ENCODE measurements at regions not wholly inside any gene's neighbourhood (a gene's known extent, or its start where the extent isn't known, plus 50 kb on each side); places are given as distances from the start of the nearest gene placed in this dataset.

GRCh38 chr3:59456852-59457485, 407.1 kb upstream of the CFAP20DC start:
- intact Hi-C loops (cut with micrococcal nuclease; ENCODE audit: unreplicated experiment), result no loop called here
- H3K27ac Mint-ChIP-seq (ENCODE audit: unreplicated experiment), result no peak overlapping the region
- no peak for DNase-seq
- H3K36me3 Mint-ChIP-seq (ENCODE audit: insufficient read depth, unreplicated experiment), result no peaks in the 10 kb centered on the region
- no TSS peak for BruUV-seq (replicated peaks)
- CTCF ChIA-PET, result no interaction called here
- no peaks in the 10 kb centered on the region for H3K4me1 Mint-ChIP-seq (ENCODE audit: low read depth, unreplicated experiment)
- H3K4me3 Mint-ChIP-seq (ENCODE audit: low read depth, unreplicated experiment), result no peak overlapping the region
- H3K27me3 Mint-ChIP-seq (ENCODE audit: unreplicated experiment), result no peaks in the 10 kb centered on the region
- TF ChIP-seq CTCF (IDR thresholded peaks at IDR 0.05; ENCODE audit: unreplicated experiment), result no peak
- H3K9me3 Mint-ChIP-seq (ENCODE audit: low read depth, unreplicated experiment), result peaks cover 3% of the 10 kb centered on the region

DNA sequence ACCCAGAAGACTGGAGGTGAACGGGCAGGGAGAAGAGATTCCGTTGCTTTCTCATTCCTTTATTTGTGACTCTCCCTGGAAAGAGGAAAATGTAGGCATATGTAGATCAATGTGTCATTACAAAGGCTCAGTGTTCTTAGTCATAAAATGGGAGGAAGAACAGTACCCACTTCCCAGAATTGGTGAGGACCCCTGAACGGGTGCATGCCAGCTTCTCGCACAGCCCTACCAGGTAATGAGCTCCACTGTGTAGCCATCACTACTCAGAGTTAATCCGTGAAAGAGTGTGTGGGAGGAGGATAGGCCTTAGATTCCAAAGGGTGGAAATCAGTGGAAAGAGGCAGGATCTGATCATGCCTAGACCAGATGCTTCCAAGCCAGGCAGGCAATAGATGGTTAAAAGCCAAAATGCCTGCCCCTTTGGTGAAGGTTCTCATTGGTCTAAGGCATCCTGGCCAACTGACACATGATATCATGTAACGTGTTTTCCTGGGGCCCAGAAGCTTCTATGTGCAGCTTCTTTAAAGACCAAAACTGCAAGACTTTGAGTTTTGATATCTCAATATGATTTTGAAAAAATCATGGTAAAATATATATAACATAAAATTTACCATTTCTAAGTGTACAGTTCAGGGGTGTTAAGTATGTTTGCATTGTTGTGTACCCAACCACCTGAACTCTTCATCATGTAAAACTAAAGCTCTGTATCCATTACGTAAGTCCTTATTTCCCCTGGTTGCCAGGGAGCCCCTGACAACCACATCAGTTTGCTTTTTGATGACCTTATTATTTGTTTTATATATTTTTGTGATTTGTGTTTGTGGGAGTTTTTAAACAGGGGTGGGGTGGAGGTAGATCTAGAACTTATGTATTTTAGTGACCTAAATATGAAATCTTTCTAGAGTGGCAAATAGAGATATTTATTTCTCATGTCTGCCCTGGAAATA, 402.2 kb upstream of the CFAP20DC start:
- TF ChIP-seq CTCF (IDR thresholded peaks at IDR 0.05; ENCODE audit: unreplicated experiment), result no peak
- no peaks in the 10 kb centered on the region for H3K36me3 Mint-ChIP-seq (ENCODE audit: insufficient read depth, unreplicated experiment)
- no peak for DNase-seq
- no TSS peak for BruUV-seq (replicated peaks)
- H3K9me3 Mint-ChIP-seq (ENCODE audit: low read depth, unreplicated experiment), result peaks cover 6% of the 10 kb centered on the region
- H3K27me3 Mint-ChIP-seq (ENCODE audit: unreplicated experiment), result no peaks in the 10 kb centered on the region
- intact Hi-C loops (cut with micrococcal nuclease; ENCODE audit: unreplicated experiment), result no loop called here
- CTCF ChIA-PET, result no interaction called here
- no peaks in the 10 kb centered on the region for H3K4me1 Mint-ChIP-seq (ENCODE audit: low read depth, unreplicated experiment)
- H3K27ac Mint-ChIP-seq (ENCODE audit: unreplicated experiment), result no peak overlapping the region
- H3K4me3 Mint-ChIP-seq (ENCODE audit: low read depth, unreplicated experiment), result no peak overlapping the region

DNA sequence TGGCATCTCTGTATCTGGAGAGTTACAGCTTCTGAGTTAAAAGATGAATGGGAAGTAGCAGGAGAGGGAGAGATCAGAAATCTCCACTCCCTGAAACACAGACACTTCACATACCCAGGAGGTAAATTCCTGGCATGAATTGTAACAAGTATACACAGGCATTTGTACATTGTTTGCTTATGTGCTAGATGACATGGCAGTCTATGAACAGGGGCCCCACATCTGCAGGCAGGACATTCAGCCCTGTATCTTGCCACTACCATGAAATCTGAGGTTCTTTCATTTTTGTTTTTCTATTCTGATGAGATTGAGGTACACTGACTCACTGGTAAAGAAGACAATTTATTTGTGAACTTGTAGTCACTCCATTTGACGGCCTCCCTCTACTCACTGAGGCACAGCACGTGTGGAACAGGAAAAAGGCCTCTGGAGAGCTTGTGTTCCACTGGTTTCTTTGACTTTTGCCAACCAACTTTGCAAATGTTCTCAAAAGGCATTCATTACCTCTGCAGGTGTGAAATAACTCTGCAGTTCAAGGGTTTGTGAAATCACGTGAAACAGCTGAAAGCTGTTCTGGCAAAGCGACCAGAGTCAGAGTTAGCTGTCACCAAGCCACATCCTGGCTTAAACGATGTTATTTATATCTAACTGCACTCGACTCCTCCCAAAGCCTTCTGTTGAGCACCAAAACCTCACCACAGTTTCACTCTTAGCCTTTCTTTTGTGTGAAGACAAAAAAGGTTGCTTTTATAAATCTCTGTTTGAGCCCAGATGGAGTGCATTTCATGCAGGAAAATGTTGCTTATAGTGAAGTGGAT, 401.3 kb upstream of the CFAP20DC start:
- CTCF ChIA-PET, result no interaction called here
- Mint-ChIP-seq H3K27me3 (ENCODE audit: unreplicated experiment) (no peaks in the 10 kb centered on the region), H3K27ac (ENCODE audit: unreplicated experiment) (no peak overlapping the region), H3K36me3 (ENCODE audit: insufficient read depth, unreplicated experiment) (no peaks in the 10 kb centered on the region), H3K9me3 (ENCODE audit: low read depth, unreplicated experiment) (peaks cover 9% of the 10 kb centered on the region), H3K4me1 (ENCODE audit: low read depth, unreplicated experiment) (no peaks in the 10 kb centered on the region), H3K4me3 (ENCODE audit: low read depth, unreplicated experiment) (no peak overlapping the region)
- intact Hi-C loops (cut with micrococcal nuclease; ENCODE audit: unreplicated experiment), result no loop called here
- no TSS peak for BruUV-seq (replicated peaks)
- TF ChIP-seq CTCF (IDR thresholded peaks at IDR 0.05; ENCODE audit: unreplicated experiment), result no peak
- DNase-seq, result no peak

GRCh38 chr3:59450437-59450836, 400.6 kb upstream of the CFAP20DC start:
- Mint-ChIP-seq H3K4me1 (ENCODE audit: low read depth, unreplicated experiment) (no peaks in the 10 kb centered on the region), H3K36me3 (ENCODE audit: insufficient read depth, unreplicated experiment) (no peaks in the 10 kb centered on the region), H3K9me3 (ENCODE audit: low read depth, unreplicated experiment) (peaks cover 9% of the 10 kb centered on the region), H3K4me3 (ENCODE audit: low read depth, unreplicated experiment) (no peak overlapping the region), H3K27ac (ENCODE audit: unreplicated experiment) (no peak overlapping the region), H3K27me3 (ENCODE audit: unreplicated experiment) (no peaks in the 10 kb centered on the region)
- CTCF ChIA-PET, result no interaction called here
- DNase-seq, result no peak
- BruUV-seq (replicated peaks), result no TSS peak
- intact Hi-C loops (cut with micrococcal nuclease; ENCODE audit: unreplicated experiment), result no loop called here
- TF ChIP-seq CTCF (IDR thresholded peaks at IDR 0.05; ENCODE audit: unreplicated experiment), result no peak

Data from Calu3 (cell line).